ENCODE measurements at regions not wholly inside any gene's neighbourhood (a gene's known extent, or its start where the extent isn't known, plus 50 kb on each side); places are given as distances from the start of the nearest gene placed in this dataset. TPM values are rescaled to one million over a fixed set of nuclear protein-coding genes. Genes with fewer than 3 reads are reported as not detected.

GRCh38 chr6:53398247-53399026, 49.7 kb upstream of the ELOVL5 start:
- H3K4me3 ChIP-seq = no peak overlapping the region
- H3K4me1 ChIP-seq (ENCODE audit: control insufficient read depth in 5 of 5, insufficient read depth in 5 of 5, low read length in 5 of 5) = no peaks in the 10 kb centered on the region
- no peak overlapping the region for H3K9ac ChIP-seq (ENCODE audit: insufficient read depth in 1 of 2, low read length in 2 of 2)
- H3K36me3 ChIP-seq (ENCODE audit: control insufficient read depth in 4 of 4, insufficient read depth in 4 of 4, low read length in 4 of 4) = no peaks in the 10 kb centered on the region
- no peak overlapping the region for H3K27ac ChIP-seq (ENCODE audit: low read depth in 1 of 2, low read length in 1 of 2)
- no peaks in the 10 kb centered on the region for H3K27me3 ChIP-seq (ENCODE audit: control insufficient read depth in 3 of 3, insufficient read depth in 3 of 3, low read length in 2 of 3)
- ATAC-seq (ENCODE audit: insufficient read depth, low FRiP score) = no peak
- no peaks in the 10 kb centered on the region for H3K9me3 ChIP-seq (ENCODE audit: control insufficient read depth in 4 of 4, insufficient read depth in 3 of 4, low read length in 3 of 4)
- 87 to 89% methylated on average over 5 of the region's 5 CpGs for WGBS, 2 donors
- no peak for DNase-seq
- TF ChIP-seq CTCF (IDR thresholded peaks at IDR 0.05; ENCODE audit: control extremely low read depth, extremely low read depth) = no peak

Small RNAs in the stretch of these regions (small RNA-seq; reads per million reads assigned to genes)
- gene NANOGP3 (ENCODE audit: low replicate concordance) = not detected
